Suppressor macrophage treated with lipopolysaccharide for 1 hour (primary cell): ENCODE measurements at regions not wholly inside any gene's neighbourhood (a gene's known extent, or its start where the extent isn't known, plus 50 kb on each side); places are given as distances from the start of the nearest gene placed in this dataset.

Experiments
- DNase-seq, 3 donors: peaks; one replicate each; pipeline ENCODE4 v3.0.0-alpha.2; 2020 to 2022

DNA sequence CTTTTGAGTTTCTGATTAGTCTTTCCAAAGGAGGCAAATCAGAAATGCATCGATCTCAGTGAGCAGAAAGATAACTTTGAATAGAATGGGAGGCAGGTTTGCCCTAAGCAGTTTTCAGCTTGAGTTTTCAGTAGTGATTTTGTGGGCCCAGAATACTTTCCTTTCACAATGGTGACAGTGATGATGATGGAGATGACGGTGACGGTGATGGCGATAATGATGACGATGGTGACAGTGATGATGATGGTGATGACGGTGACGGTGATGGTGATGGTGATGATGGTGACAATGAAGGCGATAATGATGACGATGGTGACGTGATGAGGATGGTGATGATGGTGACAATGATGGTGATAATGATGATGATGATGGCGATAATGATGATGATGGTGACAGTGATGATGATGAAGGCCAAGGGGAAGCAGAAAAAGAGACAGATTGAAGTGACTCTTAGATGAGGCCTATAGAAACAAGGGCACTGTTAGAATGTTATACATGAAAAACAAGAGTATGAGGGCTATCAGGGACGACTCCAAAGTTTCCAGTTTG lies 153.4 kb upstream of the B3GAT1 start:
- no peak for DNase-seq

DNA sequence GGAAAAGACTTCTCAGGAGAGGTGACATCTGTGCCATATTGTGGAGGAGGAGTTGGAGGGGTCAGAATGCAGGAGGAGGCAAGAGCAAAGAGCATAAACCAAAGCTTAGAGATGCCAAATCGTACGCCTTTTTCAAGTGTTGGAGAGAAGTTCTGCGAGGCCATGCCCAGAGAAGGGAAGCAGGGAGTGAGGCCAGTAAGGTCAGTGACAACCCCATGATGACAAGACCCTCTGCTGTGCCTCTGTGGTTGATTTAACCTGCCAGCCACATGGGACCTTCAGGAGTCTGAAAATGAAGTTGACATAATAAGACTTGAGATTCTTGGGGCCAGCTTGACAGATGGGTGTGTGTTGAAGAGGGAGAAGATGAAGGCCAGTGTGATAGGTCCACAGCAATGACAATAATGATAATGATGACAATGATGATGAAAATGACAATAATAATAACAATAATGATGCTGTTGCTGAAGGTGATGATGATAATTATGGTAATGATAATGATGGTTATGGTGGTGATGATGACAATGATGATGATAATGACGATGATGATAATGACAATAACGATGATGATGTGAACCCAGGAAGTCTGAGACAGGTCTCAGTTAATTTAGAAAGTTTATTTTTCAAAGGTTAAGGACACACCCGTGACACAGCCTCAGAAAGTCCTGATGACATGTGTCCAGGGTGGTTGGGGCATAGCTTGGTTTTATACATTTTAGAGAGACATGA lies 152.6 kb upstream of the B3GAT1 start:
- no peak for DNase-seq

DNA sequence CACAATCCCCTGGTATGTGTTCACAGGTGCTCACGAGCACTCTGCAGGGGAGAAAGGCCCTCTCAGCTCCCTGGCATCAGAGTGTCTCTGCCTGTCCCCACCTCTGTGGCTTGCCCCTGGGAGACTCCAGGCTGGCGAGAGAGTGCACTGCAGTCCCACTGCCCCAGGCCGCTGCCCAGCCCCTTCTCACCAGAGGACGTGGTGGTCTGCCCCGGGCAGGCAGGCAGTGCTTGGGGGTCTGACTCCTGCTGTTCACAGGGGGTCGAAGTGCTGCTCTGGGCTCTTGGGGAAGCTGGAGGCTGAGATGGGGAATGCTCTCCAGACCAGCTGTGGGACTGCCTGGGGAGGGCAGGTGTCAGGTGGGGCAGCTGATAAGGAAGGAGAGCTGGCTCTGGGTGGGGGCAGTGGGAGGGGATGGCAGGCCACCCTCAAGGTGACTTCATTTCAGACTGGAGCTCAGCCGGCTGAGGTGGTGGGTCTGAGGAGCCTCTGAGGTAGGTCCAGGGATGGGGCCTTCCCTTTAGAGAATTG lies 151.0 kb upstream of the B3GAT1 start:
- no peak for DNase-seq

DNA sequence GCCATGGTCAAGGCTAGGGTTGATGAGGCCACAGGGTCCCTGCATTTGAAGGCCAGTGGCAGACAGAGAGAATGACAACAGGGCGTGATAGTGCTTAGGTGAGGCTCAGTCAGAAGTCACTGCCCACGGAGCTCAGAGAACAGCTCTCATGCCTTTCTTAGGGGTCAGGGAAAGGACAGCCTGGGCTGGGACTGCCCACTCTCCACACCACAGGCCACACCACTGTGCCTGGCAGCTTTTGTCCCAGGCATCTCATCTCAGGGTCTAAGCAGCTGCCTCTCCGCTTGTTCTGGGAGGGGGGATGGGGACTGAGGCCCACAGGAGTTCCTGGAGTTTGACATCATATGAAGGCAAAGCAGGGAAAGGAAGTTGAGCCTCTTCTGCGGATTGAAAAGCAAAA lies 150.2 kb upstream of the B3GAT1 start:
- DNase-seq = no peak

DNA sequence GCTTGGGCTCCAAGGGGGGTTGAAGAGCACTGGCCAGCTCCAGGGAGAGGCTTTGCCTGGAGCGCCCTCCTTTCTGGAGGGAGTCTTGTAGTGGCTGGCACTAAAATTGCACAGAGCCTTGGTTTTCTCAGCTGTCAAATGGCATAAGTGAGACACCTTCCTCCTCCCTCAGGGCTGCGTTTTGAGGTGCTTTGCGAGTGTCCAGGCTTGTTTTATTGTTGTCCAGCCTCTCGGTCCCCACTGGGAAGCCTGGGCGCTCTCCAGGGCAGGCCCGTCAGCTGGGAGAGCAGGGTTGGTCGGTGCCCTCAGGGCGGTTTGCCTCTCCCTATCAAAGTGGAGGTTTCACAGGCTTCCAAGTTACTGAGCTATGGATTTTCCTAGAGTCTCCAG lies 149.3 kb upstream of the B3GAT1 start:
- no peak for DNase-seq

DNA sequence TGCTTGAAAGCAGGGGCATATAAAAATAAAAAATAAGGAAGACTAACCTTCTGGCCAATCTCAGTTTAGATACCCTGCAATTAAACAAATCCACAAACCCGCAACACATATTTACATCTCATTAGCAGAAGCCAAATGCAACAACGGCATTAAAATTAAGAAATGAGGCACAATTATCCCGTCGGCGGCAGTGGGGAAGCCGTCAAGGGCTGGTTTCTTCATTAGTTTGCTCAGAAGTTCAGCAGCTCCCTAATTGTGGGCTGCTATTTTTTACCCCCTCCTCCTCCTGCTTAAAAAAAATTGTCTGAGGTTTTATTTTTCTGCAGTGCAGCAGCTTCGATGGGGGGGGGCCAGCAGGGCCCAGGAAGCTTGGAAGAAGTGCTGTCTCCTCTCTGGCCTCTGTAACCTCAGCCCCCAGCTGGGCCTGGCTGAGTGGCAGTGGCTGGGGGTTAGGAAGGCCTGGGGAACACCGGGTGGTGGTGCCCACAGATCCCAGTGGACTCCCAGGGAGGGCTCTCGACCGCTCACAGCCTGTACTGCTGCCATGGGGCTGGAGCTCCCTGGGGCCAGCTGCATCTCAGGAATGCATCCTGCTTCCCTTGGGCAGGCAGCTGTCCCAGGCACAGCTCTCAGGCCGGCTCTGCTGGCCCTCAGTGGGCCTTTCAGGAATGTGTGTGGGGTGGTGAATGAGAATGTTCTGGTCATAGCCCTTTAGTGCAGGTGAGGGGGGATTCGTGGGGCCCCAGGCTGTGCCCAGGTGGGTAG lies 148.7 kb upstream of the B3GAT1 start:
- no peak for DNase-seq

DNA sequence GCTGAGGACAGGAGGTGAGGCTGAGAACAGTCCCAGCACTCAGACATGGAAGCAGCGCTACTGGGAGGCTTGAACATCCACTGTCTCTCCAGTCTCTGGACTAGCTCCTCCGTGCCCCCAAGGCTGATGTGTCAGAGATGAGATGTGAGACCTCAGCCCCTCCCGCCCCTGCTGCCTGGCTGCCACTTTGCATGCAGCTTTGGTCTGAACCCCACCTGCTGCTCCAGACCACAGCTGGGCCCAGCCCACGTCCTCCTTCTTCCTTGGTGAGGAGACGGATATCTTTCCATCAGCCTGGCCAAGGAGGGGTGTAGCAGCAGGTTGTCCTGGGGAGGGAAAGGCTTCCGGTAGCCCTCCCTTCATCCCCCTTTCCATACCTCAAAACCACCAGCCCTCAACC lies 148.0 kb upstream of the B3GAT1 start:
- DNase-seq = no peak

DNA sequence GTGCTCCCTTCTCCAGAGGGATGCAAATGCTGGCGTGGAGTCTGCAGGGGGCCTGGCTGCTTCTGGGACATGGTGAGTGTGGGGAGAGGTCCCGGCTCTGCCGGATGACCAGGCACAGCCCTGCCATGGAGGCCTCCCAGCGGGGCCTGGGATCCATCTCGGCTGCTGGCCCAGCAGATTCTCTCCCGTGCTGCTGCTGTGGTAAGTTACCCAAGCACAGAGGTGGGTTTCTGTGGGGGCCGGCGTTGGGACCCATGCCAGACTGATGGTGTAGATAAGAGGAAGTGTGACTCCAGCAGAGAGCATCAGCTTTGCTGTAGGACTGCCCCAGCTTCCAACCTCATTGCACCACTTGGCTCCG lies 147.5 kb upstream of the B3GAT1 start:
- no peak for DNase-seq

DNA sequence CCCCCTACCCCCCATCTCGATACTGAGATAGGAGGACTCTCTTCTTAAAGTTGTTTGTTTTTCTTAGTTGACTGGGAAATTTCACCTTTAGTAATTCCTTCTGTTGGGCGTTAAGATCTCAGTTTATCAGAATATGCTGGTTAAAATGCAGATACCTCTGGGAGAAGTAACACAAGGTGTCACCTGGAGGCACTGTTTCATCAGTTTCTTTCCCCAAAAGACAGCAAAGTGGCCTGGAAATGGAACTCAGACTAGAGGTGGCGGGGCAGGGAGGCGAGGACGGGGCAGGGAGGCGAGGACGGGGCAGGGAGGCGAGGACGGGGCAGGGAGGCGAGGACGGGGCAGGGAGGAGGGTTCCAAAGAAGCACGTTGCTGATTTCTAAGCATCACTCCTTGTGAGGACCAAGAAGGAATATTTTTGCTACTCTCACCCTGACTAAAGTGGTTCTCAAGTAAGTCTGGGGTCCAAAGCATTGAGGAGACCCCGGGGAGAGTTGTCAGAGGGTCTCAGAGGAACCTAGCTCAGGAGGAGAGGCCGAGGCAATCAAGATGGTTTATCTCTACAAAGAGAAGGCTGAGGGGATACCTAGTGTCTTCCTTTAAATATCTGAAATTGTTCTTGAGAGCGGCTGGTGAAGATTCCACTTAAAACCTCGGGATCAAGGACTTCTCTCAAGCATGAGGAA lies 147.0 kb upstream of the B3GAT1 start:
- DNase-seq = no peak

DNA sequence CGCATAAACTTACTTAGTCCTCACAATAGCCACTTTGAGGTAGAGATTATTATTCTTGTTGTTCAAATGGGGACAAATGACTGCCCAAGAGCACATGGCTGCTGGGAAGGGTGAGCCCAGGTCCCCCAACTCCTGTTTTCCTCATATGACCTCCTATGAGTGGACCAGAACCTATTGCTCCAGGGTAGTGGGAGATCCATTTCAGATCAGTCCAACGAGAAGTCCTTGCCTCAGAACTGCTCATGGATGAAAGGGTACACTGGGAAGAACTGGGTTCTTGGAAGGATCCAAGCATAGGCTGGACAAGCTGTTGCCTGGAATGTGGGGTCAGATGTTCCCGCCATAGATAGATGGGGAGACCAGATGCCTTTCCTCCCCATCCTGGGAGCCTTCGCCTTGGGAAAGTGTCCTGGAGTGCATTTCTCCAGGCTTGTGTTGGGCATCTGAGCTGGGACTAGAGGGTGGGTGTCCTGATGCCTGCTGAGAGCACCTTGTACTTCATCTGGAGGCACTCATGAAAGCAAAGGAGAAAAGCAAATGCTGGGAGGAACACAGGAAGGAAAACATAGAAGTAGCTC lies 146.3 kb upstream of the B3GAT1 start:
- DNase-seq = no peak

DNA sequence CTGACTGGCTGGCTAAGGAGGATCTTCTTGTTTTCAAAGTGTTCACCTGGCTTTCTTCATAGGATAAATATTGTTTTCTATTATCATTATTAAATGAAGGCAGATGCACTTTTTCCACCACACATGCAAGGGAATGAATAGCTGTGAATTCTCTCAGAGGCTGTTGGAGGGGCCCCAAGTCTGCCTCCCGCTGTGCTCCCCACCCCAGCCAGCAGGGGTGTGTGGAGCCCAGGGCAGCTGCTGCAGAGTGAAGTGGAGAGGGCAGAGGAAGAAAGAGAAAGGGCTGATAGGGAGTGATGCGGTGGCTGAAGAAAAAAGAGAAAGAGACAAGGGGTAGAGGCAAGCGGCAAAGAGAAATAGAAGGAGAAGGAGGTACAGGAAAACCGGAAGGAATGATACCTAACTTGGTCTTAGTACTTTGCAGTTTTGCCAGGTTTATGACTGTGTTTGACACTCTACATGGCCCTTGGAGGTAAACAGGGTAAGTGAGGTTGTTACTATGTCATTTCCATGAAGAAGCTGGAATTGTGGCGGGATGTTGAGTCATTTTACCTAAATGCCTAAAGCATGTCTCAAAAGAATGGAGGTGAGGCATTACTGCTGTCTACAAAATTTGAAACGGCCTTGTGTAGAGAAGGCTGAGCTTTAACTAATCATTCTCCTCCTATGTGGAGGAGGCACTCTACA lies 145.7 kb upstream of the B3GAT1 start:
- DNase-seq = no peak

DNA sequence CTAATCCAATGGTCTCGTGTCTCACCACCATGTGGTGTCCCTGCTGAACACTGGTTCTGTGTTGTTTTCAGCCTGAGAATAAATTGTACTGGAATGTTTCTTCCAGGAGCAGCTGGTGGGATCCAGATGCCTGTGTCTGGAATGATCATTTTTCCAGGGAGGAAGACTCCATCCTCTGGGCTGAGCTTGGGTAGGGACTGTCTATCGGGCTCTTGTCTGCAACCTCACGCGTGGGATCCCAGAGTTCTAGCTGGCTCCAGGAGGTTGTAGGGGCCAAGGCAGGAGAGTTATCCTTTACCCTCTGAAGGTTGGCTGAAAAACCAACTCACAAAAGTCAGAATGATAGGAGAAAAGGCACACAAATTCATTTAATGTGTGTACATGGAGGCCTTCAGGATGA lies 144.1 kb upstream of the B3GAT1 start:
- no peak for DNase-seq

DNA sequence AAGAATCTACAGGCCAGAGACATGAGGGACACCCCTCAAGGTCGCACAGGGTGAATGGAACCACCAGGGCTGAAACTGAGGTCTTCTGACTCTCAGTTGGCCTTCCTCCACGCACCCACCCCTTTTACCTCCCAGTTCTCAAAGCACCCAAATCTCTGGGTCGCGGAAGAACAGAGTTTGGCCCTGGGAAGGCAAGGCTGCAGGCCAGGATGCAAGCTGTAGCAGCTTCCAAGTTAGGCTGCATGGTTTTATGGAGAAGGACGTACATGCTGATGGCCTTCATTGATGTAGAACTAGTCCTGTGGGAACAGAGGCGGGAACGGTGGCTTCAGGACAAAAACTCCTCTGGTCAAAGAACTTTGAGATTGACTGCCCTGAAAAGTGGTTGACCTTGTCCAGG lies 143.5 kb upstream of the B3GAT1 start:
- DNase-seq = no peak

DNA sequence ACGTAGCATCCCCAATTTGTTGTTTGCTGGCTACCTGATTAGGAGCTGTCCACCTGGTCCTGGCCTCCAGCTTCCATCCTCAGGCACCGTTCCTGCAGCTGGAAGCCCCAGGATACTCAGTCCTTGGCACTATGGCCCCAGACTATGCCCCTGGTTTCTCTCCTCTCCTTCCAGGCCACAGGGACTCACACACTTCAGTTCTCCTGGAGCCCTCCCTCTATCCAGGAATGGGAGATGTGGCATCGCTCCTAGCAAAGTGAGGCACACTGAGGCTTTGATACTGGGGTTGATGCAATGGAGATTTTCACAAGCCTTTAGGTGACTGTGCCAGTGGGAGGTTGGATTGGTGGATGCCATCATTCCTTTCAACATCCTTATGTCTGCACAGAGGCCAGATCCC lies 142.8 kb upstream of the B3GAT1 start:
- DNase-seq = no peak

DNA sequence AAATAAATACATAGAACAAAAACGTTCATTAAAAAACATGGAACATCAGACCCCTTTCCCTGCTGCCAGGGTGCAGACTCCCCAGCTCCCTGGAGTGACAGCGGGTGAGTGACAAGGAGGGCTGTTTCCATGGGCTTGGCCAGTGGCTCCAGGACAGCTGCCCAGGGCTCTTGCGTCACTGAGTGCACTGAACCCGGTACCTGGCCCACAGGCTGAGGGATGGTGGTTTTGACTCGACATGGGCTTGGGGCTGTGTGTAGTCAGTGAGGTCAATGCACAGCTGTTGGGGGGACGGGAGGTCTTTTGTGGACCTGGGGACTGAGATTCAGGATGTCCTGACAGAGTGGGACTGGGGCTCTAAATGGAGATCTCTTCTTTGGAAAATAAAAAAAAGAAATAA lies 142.1 kb upstream of the B3GAT1 start:
- no peak for DNase-seq

DNA sequence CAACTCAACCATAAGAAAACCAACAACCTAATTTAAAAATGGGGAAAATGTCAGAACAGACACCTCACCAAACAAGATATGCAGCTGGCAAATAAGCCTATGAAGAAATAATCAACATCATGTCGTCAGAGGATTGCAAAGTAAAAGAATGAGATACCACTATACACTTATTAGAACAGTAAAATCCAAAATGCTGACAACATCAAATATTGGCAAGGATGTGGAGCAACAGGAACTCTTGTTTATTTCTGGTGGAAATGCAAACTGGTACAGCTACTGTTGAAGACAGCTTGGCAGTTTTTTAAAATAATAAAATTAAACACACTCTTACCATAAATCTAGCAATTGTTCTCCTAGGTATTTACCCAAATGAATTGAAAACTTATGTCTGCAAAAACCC lies 140.7 kb upstream of the B3GAT1 start:
- DNase-seq = no peak

DNA sequence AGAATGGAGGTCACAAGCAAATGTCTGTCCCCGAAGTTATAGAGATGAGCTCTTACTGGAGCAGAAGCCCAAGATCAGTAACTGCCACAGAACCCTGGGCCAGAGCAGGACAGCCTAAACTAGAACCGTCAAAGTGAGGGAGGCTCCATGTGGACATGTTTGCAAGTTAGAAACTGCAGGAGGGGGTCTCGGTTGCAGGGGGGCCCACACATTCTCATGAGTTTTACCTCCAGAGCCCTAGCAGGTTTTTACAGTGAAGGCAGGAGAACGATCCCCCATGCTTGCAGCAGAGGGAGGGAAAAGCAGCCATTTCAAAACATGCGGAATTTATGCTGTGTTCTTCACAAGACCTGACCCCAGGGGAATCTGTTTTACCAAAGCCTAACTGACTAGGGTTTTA lies 133.5 kb upstream of the B3GAT1 start:
- DNase-seq = no peak

DNA sequence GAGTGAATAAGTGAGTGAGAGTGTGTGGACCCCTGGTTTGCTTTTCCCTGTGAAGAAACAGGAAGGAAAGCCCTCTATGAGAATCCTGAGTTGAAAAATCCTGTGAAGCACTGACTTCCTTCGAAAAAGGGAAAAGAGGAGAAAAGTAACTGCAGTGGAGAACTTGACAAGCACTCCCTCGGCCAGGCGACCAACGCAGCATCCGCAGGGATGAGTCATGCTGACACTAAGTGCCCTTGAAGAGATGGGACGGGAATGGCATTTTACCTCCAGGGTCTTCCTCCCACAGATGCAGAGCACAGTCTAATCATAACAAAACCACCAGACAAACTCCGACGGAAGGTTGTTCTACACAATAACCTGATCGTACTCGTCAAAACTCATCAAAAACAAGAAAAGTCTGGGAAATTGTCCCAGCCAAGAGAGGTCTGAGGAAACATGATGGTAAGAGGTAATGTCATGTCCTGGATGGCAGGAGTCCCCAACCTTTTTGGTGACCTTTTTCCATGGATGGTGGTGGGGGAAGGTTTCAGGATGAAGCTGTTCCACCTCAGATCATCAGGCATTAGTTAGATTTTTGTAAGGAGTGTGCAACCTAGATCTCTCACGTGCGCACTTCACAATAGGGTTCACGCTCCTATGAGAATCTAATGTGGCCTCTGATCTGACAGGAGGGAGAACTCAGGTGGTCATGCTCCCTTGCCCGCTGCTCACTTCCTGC lies 132.2 kb upstream of the B3GAT1 start:
- no peak for DNase-seq

DNA sequence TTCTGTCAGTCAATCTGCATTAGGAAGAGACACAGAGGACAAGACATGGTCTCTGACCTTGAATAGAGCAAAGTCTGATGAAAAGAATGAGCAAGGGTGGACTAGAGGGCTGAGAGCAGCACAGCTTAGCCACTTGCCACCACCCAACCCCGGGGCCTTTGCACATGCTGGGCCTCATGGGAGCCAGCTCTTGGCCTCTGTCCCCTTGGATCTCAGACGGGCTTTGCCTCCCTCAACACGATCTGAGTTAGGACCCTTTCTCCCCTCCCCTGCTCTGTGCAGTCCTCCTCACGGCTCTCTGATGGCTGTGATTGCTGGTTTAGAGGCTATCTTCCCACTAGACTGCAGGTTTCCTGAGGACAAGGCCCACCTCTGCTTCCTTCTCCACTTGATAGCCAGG lies 131.6 kb upstream of the B3GAT1 start:
- DNase-seq = no peak

DNA sequence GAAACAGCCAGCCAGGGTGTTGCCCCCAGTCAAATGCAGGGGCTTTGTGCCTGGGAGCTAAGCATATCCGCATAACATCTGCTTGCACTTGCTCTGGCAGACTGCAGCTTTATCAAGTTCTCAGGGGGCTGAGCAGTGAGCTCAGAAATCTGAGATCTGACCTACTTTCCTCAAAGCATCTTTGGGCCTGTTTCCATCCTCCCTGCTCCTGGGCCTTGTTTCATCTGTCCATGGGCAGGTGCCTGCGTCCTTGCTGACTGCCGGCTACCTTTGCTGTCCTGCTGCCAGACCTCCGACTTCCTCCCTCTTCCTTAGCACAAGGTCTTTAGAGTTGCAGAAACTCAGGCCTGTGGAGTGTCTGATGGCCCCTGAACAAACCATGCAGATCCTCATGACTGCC lies 131.2 kb upstream of the B3GAT1 start:
- DNase-seq = no peak

DNA sequence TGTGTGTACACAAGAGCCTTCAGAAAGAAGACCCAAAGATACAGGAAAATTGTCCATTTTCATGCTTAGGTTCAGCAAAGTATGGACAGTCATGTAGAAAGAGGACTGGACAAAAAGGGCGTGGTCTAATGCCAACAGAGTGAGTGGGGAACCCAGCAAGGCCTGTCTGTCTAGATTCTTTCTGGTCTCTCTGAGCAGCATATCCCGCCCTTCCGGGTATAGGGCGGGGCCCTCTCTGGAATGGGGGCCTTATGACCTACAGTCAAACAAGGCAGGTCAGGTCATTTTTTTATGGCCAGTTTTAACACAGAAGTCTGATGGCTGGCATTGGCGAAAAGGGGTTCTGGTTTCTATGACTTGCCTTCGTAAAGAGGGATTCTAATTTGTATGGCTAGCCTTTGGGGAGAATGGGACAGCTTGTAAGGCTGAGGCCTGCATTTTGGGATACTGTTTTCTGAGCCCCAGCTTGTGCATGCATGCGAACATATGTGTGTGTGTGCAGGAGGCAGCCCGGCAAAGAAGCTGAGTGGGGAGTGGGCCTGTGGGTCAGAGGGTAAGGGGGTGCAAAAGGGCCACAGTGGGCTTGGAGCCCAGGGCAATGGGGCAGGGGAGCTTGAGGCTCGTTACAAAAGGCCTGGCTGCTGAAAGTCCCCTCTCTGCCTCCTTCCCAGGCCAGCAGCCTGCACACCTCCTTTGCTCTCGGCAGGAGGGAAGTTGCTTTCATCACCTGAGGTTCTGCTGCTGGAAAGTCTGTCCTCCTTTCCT lies 130.5 kb upstream of the B3GAT1 start:
- no peak for DNase-seq
